ENCODE measurements at regions not wholly inside any gene's neighbourhood (a gene's known extent, or its start where the extent isn't known, plus 50 kb on each side); places are given as distances from the start of the nearest gene placed in this dataset.

- no peak for DNase-seq (ENCODE audit: low read depth)
- no peak overlapping the region for H3K4me3 ChIP-seq (ENCODE audit: low read depth, low read length)
- TF ChIP-seq, protein P1, sequence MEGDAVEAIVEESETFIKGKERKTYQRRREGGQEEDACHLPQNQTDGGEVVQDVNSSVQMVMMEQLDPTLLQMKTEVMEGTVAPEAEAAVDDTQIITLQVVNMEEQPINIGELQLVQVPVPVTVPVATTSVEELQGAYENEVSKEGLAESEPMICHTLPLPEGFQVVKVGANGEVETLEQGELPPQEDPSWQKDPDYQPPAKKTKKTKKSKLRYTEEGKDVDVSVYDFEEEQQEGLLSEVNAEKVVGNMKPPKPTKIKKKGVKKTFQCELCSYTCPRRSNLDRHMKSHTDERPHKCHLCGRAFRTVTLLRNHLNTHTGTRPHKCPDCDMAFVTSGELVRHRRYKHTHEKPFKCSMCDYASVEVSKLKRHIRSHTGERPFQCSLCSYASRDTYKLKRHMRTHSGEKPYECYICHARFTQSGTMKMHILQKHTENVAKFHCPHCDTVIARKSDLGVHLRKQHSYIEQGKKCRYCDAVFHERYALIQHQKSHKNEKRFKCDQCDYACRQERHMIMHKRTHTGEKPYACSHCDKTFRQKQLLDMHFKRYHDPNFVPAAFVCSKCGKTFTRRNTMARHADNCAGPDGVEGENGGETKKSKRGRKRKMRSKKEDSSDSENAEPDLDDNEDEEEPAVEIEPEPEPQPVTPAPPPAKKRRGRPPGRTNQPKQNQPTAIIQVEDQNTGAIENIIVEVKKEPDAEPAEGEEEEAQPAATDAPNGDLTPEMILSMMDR (IDR thresholded peaks at IDR 0.05; ENCODE audit: low read depth, low read length, missing control alignments) = no peak
Observed at GRCh38 chr21:15531986-15532385, 197.8 kb upstream of the USP25 start.

DNA sequence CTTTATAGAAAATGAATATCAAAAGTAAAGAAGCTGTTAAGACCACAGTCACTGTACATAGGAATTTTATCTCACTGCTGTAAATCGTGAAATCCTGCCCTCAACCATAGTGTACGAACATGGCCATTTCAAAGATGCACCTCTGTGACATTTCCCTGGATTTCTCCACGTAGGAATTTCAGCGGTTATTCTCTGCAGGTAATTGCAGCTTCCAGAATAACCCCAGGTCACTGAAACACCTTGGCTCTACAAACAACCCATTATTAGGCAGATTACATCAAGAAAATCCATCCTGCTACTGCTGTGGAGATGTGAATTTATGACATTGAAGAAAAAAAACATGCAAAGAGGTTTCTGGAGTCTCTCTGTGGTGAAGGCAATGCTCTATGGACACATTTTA is 196.2 kb upstream of the USP25 start:
- H3K4me3 ChIP-seq (ENCODE audit: low read depth, low read length) = no peak overlapping the region
- TF ChIP-seq, protein P1 (IDR thresholded peaks at IDR 0.05; ENCODE audit: low read depth, low read length, missing control alignments) = no peak
- DNase-seq (ENCODE audit: low read depth) = no peak

GRCh38 chr21:15534450-15534886 is 195.3 kb upstream of the USP25 start:
- H3K4me3 ChIP-seq (ENCODE audit: low read depth, low read length) = no peak overlapping the region
- TF ChIP-seq, protein P1 (IDR thresholded peaks at IDR 0.05; ENCODE audit: low read depth, low read length, missing control alignments) = no peak

GRCh38 chr21:15539376-15539775 is 190.4 kb upstream of the USP25 start:
- TF ChIP-seq, protein P1 (IDR thresholded peaks at IDR 0.05; ENCODE audit: low read depth, low read length, missing control alignments) = no peak
- no peak for DNase-seq (ENCODE audit: low read depth)

More at GRCh38 chr21:15534450-15534886, 195.3 kb upstream of the USP25 start:
- DNase-seq (ENCODE audit: low read depth) = no peak

DNA sequence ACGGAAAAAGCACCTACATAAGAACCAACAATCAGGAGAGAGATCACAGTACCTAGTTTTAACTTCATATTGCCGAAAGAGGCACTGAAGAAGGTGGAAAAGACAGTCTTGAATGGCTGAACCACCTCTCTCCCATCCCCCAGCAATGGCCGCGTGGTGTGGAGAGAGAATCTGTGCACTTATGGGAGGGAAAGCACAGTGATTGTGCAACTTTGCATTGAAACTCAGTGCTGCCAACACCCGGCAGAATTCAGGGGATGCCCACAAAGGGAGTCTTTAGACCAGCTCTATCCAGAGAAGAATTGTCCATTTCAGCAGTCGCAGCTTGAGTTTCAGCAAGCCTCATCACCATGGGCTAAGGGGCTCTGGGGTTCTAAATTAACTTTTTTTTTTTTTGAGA is 186.3 kb upstream of the USP25 start:
- TF ChIP-seq, protein P1 (IDR thresholded peaks at IDR 0.05; ENCODE audit: low read depth, low read length, missing control alignments) = no peak
- DNase-seq (ENCODE audit: low read depth) = no peak
- no peak overlapping the region for H3K4me3 ChIP-seq (ENCODE audit: low read depth, low read length)

More at GRCh38 chr21:15539376-15539775, 190.4 kb upstream of the USP25 start:
- no peak overlapping the region for H3K4me3 ChIP-seq (ENCODE audit: low read depth, low read length)

- TF ChIP-seq, protein P1 (IDR thresholded peaks at IDR 0.05; ENCODE audit: low read depth, low read length, missing control alignments) = no peak
- no peak overlapping the region for H3K4me3 ChIP-seq (ENCODE audit: low read depth, low read length)
- no peak for DNase-seq (ENCODE audit: low read depth)
Observed at GRCh38 chr21:15549671-15550070, 180.1 kb upstream of the USP25 start.

DNA sequence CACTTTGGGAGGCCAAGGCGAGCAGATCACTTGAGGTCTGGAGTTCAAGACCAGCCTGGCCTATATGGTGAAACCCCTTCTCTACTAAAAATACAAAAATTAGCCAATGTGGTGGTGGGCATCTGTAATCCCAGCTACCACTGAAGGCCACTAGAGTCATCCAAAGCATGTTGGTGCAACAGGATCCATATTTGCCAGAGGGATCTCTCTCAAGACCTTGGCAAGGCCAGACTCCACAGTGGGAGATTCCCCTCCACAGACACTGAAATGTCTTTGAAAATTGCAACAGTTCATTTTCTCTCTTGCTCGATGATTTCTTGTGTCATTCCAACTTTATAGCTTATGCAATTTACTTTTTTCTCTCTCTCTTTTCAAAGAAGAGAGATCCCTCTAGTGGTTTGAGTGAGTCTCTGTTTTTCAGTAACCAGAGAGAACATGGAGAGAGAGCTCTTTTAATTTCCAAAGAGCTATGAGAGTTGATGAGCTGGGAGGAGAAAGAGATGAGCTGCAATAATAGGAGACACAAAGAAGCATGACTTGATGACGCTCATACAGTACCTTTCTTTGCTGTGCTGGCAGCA is 176.8 kb upstream of the USP25 start:
- no peak overlapping the region for H3K4me3 ChIP-seq (ENCODE audit: low read depth, low read length)
- TF ChIP-seq, protein P1 (IDR thresholded peaks at IDR 0.05; ENCODE audit: low read depth, low read length, missing control alignments) = peak; percentile 9
- DNase-seq (ENCODE audit: low read depth) = no peak
